ENCODE measurements at regions not wholly inside any gene's neighbourhood (a gene's known extent, or its start where the extent isn't known, plus 50 kb on each side); places are given as distances from the start of the nearest gene placed in this dataset.

DNA sequence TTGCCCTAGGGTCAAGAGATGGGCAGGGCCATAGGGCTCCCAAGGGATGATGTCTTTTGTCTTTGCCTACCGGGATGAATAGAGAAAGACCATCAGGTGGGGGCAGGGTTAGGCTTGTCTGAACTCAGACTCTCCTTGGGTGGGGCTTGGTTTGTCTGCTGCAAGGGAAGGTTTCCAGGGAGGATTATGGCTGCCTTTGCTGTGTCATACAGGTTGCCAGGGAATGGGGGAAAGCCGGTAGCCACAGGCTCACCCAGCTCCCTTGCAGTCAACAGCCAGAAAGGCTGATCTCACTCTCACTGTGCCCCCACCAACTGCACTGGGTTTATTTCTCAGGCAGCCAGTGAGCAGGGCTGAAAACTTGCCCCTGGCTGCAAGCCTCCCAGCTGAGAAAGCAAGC is 253.2 kb downstream of the POLR1F start:
- peaks cover 4 to 19% of the 10 kb centered on the region in 2 donors for H3K9me3 ChIP-seq (ENCODE audit: control insufficient read depth in 2 of 2, insufficient read depth in 1 of 2, low read depth in 1 of 2, low read length in 1 of 2)
- H3K27ac ChIP-seq (ENCODE audit: low read depth in 1 of 3, low read length in 2 of 3), result no peak overlapping the region
- 32 to 36% (median 36%) methylated on average over 2 of the region's 2 CpGs for WGBS, 3 donors
- H3K4me3 ChIP-seq (ENCODE audit: low read depth in 1 of 3, low read length in 3 of 3), result no peak overlapping the region
- no peaks in the 10 kb centered on the region for H3K27me3 ChIP-seq (ENCODE audit: control insufficient read depth in 3 of 3, insufficient read depth in 3 of 3, low read length in 3 of 3)
- no peaks in the 10 kb centered on the region for H3K36me3 ChIP-seq (ENCODE audit: control insufficient read depth in 3 of 3, insufficient read depth in 2 of 3, low read depth in 1 of 3, low read length in 3 of 3)
- no peak for FAIRE-seq
- no peak for DNase-seq
- no peaks in the 10 kb centered on the region for H3K4me1 ChIP-seq (ENCODE audit: control insufficient read depth in 3 of 3, insufficient read depth in 2 of 3, low read depth in 1 of 3, low read length in 2 of 3)

DNA sequence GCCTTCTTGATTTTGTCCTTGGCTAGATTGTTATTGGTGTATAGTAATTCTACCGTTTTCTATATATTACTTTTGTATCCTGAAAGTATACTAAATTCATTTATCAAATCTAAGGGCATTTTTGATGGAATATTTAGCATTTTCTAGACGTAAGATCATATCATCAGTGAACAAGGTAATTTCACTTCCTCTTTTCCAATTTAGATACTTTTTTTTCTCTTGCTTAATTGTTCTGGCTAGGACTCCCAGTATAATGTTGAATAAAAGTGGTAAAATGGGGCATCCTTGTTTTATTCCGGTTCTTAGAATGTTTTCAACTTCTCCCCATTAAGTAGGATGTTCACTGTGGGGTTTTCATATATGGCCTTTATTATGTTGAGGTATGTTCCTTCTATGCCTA is 260.7 kb downstream of the POLR1F start:
- Histone ChIP-seq H3K9me3 (ENCODE audit: control insufficient read depth in 2 of 2, insufficient read depth in 1 of 2, low read depth in 1 of 2, low read length in 1 of 2) (no peaks in the 10 kb centered on the region), H3K4me1 (ENCODE audit: control insufficient read depth in 3 of 3, insufficient read depth in 2 of 3, low read depth in 1 of 3, low read length in 2 of 3) (no peaks in the 10 kb centered on the region), H3K4me3 (ENCODE audit: low read depth in 1 of 3, low read length in 3 of 3) (no peak overlapping the region), H3K27ac (ENCODE audit: low read depth in 1 of 3, low read length in 2 of 3) (no peak overlapping the region), H3K27me3 (ENCODE audit: control insufficient read depth in 3 of 3, insufficient read depth in 3 of 3, low read length in 3 of 3) (no peaks in the 10 kb centered on the region), H3K36me3 (ENCODE audit: control insufficient read depth in 3 of 3, insufficient read depth in 2 of 3, low read depth in 1 of 3, low read length in 3 of 3) (no peaks in the 10 kb centered on the region)
- no peak for FAIRE-seq
- DNase-seq, result no peak
- 65 to 78% (median 74%) methylated on average over 3 of the region's 3 CpGs for WGBS, 3 donors

DNA sequence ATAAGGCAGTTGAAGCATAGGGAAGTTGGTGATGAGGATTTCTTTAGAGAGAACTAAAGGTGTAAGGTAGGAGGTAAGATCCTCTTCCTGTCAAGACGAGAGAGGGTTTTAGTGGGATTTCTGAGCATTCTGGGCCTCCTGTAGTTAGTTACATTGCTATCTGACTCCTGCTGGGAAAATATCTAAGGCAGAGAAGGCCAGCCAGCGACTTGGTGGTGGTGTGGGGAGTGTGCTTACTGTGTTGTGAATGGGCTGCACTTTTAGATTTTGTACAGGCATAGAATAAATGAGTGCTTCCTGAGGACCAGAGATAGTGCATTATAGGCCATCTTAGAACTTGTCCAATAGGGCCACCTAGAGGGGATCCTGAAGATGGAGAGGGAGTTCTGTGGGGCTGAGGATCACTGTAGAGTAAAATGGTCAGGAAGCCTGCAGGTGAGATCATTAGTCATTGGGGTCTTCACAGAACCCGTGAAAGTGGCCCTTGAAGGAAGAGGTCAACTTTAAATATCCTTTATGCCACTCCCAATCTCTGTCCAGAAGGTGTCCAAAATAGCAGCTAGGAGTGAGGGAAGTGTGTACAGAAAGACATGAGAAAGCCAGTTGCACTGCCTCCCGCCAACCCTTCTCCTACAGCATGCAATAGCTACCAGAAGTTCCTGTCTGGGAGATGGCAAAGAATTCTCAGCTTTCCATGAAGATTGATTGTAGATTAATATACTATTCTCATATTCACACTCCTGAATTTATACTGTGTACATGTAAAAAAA is 266.6 kb downstream of the POLR1F start:
- no peak for DNase-seq
- Histone ChIP-seq H3K4me3 (ENCODE audit: low read depth in 1 of 3, low read length in 3 of 3) (no peak overlapping the region), H3K9me3 (ENCODE audit: control insufficient read depth in 2 of 2, insufficient read depth in 1 of 2, low read depth in 1 of 2, low read length in 1 of 2) (no peaks in the 10 kb centered on the region), H3K36me3 (ENCODE audit: control insufficient read depth in 3 of 3, insufficient read depth in 2 of 3, low read depth in 1 of 3, low read length in 3 of 3) (no peaks in the 10 kb centered on the region), H3K27me3 (ENCODE audit: control insufficient read depth in 3 of 3, insufficient read depth in 3 of 3, low read length in 3 of 3) (no peaks in the 10 kb centered on the region), H3K4me1 (ENCODE audit: control insufficient read depth in 3 of 3, insufficient read depth in 2 of 3, low read depth in 1 of 3, low read length in 2 of 3) (no peaks in the 10 kb centered on the region), H3K27ac (ENCODE audit: low read depth in 1 of 3, low read length in 2 of 3) (no peak overlapping the region)
- FAIRE-seq, result no peak
- WGBS, 3 donors, result 50 to 58% (median 55%) methylated on average over 4 of the region's 4 CpGs

DNA sequence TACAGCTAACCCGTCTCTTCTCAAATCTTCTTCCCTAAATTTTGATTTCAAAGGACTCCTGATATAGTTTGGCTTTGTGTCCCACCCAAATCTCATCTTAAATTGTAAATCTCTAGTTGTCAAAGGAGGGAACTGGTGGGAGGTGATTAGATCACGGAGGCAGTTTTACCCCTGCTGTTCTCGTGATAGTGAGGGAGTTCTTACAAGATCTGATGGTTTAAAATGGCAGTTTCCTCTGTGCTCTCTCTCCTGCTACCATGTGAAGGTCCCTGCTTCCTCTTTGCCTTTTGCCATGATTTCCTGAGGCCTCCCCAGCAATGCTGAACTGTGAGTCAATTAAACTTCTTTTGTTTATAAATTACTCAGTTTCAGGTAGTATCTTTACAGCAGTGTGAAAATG is 269.3 kb downstream of the POLR1F start:
- no peak for DNase-seq
- Histone ChIP-seq H3K27me3 (ENCODE audit: control insufficient read depth in 3 of 3, insufficient read depth in 3 of 3, low read length in 3 of 3) (no peaks in the 10 kb centered on the region), H3K9me3 (ENCODE audit: control insufficient read depth in 2 of 2, insufficient read depth in 1 of 2, low read depth in 1 of 2, low read length in 1 of 2) (no peaks in the 10 kb centered on the region), H3K4me1 (ENCODE audit: control insufficient read depth in 3 of 3, insufficient read depth in 2 of 3, low read depth in 1 of 3, low read length in 2 of 3) (no peaks in the 10 kb centered on the region), H3K4me3 (ENCODE audit: low read depth in 1 of 3, low read length in 3 of 3) (no peak overlapping the region), H3K27ac (ENCODE audit: low read depth in 1 of 3, low read length in 2 of 3) (no peak overlapping the region), H3K36me3 (ENCODE audit: control insufficient read depth in 3 of 3, insufficient read depth in 2 of 3, low read depth in 1 of 3, low read length in 3 of 3) (no peaks in the 10 kb centered on the region)
- FAIRE-seq, result no peak
- WGBS, 3 donors, result 50 to 62% (median 54%) methylated on average over 3 of the region's 3 CpGs

DNA sequence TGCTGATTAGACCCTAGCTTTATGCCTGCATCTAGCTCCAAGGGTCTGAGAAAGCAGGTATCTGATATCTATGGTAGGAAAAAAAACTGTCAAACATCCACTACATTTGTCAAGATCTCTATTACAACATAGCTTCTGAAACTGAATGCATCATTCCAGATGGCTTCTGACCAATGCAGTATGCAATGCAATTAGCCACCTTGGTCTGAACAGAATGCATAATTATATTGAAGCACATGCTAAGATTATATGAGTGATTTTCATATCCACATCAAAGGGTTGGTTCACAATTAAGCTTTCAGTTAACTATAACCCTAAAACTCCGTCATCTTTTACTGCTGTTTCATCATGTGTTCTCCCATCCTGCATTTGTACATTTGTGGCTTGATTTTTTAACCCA is 271.4 kb downstream of the POLR1F start:
- no peaks in the 10 kb centered on the region for H3K9me3 ChIP-seq (ENCODE audit: control insufficient read depth in 2 of 2, insufficient read depth in 1 of 2, low read depth in 1 of 2, low read length in 1 of 2)
- H3K4me1 ChIP-seq (ENCODE audit: control insufficient read depth in 3 of 3, insufficient read depth in 2 of 3, low read depth in 1 of 3, low read length in 2 of 3), result no peaks in the 10 kb centered on the region
- no peak overlapping the region for H3K4me3 ChIP-seq (ENCODE audit: low read depth in 1 of 3, low read length in 3 of 3)
- WGBS, 3 donors, result 74 to 88% (median 80%) methylated on average over 1 of the region's 1 CpG
- no peaks in the 10 kb centered on the region for H3K27me3 ChIP-seq (ENCODE audit: control insufficient read depth in 3 of 3, insufficient read depth in 3 of 3, low read length in 3 of 3)
- H3K36me3 ChIP-seq (ENCODE audit: control insufficient read depth in 3 of 3, insufficient read depth in 2 of 3, low read depth in 1 of 3, low read length in 3 of 3), result no peaks in the 10 kb centered on the region
- no peak overlapping the region for H3K27ac ChIP-seq (ENCODE audit: low read depth in 1 of 3, low read length in 2 of 3)
- FAIRE-seq, result no peak
- DNase-seq, result no peak

DNA sequence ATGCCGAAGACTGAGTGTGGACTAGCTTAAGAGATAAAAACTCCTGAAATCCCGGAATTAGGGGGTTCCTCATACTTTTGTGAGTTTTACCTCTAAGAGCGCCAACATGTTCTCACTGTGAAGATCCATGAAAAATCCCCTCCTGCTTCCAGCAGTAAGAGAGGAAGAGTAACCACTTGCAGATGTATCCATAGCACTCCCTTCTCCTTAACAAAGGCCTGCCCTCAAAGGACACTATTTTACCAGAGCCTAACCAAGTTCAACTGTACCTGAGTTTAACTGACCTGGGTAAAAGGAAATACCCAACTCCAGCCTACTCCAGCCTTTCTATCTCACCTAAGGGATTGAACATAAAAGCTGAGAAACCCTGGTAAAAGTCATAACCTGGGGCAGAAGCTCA is 280.9 kb downstream of the POLR1F start:
- Histone ChIP-seq H3K4me1 (ENCODE audit: control insufficient read depth in 3 of 3, insufficient read depth in 2 of 3, low read depth in 1 of 3, low read length in 2 of 3) (no peaks in the 10 kb centered on the region), H3K36me3 (ENCODE audit: control insufficient read depth in 3 of 3, insufficient read depth in 2 of 3, low read depth in 1 of 3, low read length in 3 of 3) (no peaks in the 10 kb centered on the region), H3K9me3 (ENCODE audit: control insufficient read depth in 2 of 2, insufficient read depth in 1 of 2, low read depth in 1 of 2, low read length in 1 of 2) (no peaks in the 10 kb centered on the region), H3K27me3 (ENCODE audit: control insufficient read depth in 3 of 3, insufficient read depth in 3 of 3, low read length in 3 of 3) (no peaks in the 10 kb centered on the region), H3K27ac (ENCODE audit: low read depth in 1 of 3, low read length in 2 of 3) (no peak overlapping the region), H3K4me3 (ENCODE audit: low read depth in 1 of 3, low read length in 3 of 3) (no peak overlapping the region)
- DNase-seq, result no peak
- no peak for FAIRE-seq
- 71 to 82% (median 74%) methylated on average over 3 of the region's 3 CpGs for WGBS, 3 donors

DNA sequence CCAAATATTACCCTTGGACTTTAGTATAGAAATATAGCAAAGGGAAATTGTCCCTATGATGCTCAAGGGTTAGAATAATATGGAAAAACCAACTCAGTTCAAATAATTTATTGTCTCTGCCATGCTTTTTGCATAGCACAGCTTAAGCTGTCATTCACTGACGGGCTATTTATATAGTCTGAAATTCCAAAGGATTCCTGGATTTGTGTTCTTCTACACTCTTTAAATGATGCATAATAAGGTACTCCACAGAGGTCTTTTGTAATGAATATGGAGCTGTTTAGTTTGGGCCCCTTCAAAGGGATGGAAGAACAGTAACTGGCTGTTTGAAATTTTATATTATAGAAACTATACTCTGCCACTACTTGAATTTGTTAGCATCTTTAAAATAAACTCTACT is 276.6 kb upstream of the FERD3L start:
- Histone ChIP-seq H3K27ac (ENCODE audit: low read depth in 1 of 3, low read length in 2 of 3) (no peak overlapping the region), H3K4me3 (ENCODE audit: low read depth in 1 of 3, low read length in 3 of 3) (no peak overlapping the region), H3K4me1 (ENCODE audit: control insufficient read depth in 3 of 3, insufficient read depth in 2 of 3, low read depth in 1 of 3, low read length in 2 of 3) (no peaks in the 10 kb centered on the region), H3K36me3 (ENCODE audit: control insufficient read depth in 3 of 3, insufficient read depth in 2 of 3, low read depth in 1 of 3, low read length in 3 of 3) (no peaks in the 10 kb centered on the region), H3K27me3 (ENCODE audit: control insufficient read depth in 3 of 3, insufficient read depth in 3 of 3, low read length in 3 of 3) (no peaks in the 10 kb centered on the region), H3K9me3 (ENCODE audit: control insufficient read depth in 2 of 2, insufficient read depth in 1 of 2, low read depth in 1 of 2, low read length in 1 of 2) (no peaks in the 10 kb centered on the region)
- DNase-seq (no peak), FAIRE-seq (no peak)
- 68 to 89% (median 83%) methylated on average over 1 of the region's 1 CpG for WGBS, 3 donors

DNA sequence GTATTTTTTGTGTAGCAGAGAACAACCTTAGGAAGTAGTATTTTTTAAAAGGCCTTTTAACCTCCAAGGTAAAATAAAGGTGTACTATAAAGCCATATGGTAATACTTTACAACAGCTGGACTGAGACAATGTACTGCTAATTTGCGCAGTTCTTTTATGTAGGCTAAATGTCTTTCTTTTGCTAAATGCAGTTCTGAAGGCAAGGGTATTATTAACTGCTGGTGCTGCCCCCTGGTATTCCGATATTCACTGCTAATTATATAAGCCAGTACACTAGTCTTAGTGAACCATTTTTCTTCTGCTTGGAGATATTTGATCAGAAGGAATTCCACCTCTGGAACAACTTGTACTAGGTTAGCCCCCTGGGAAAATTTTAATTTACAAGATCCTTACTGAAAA is 272.0 kb upstream of the FERD3L start:
- Histone ChIP-seq H3K36me3 (ENCODE audit: control insufficient read depth in 3 of 3, insufficient read depth in 2 of 3, low read depth in 1 of 3, low read length in 3 of 3) (no peaks in the 10 kb centered on the region), H3K4me3 (ENCODE audit: low read depth in 1 of 3, low read length in 3 of 3) (no peak overlapping the region), H3K4me1 (ENCODE audit: control insufficient read depth in 3 of 3, insufficient read depth in 2 of 3, low read depth in 1 of 3, low read length in 2 of 3) (no peaks in the 10 kb centered on the region), H3K27ac (ENCODE audit: low read depth in 1 of 3, low read length in 2 of 3) (no peak overlapping the region), H3K27me3 (ENCODE audit: control insufficient read depth in 3 of 3, insufficient read depth in 3 of 3, low read length in 3 of 3) (no peaks in the 10 kb centered on the region), H3K9me3 (ENCODE audit: control insufficient read depth in 2 of 2, insufficient read depth in 1 of 2, low read depth in 1 of 2, low read length in 1 of 2) (no peaks in the 10 kb centered on the region)
- WGBS, 3 donors, result 89 to 97% (median 90%) methylated on average over 2 of the region's 2 CpGs
- FAIRE-seq, result no peak
- no peak for DNase-seq

DNA sequence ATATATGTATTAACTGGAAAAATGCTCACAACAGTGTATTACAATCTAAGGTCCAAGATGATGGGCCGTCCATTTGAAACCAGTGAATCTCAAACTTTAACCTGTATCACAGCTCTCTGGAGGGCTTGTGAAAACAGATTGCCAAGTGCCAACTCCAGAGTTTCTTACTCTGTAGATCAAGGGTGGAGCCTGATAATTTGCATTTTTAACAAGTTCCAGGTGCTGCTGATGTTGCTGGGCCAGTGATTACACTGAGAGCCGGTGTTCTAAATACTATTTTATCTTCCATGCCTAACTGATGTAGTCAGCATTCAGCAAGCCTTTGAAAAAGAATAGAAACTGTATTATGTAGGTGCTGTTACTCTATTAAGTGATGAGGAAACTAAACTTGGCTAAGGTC is 269.9 kb upstream of the FERD3L start:
- FAIRE-seq (no peak), DNase-seq (no peak)
- no peaks in the 10 kb centered on the region for H3K36me3 ChIP-seq (ENCODE audit: control insufficient read depth in 3 of 3, insufficient read depth in 2 of 3, low read depth in 1 of 3, low read length in 3 of 3)
- no peak overlapping the region for H3K27ac ChIP-seq (ENCODE audit: low read depth in 1 of 3, low read length in 2 of 3)
- 72 to 84% (median 73%) methylated on average over 2 of the region's 2 CpGs for WGBS, 3 donors
- H3K9me3 ChIP-seq (ENCODE audit: control insufficient read depth in 2 of 2, insufficient read depth in 1 of 2, low read depth in 1 of 2, low read length in 1 of 2), result no peaks in the 10 kb centered on the region
- H3K4me3 ChIP-seq (ENCODE audit: low read depth in 1 of 3, low read length in 3 of 3), result no peak overlapping the region
- H3K27me3 ChIP-seq (ENCODE audit: control insufficient read depth in 3 of 3, insufficient read depth in 3 of 3, low read length in 3 of 3), result no peaks in the 10 kb centered on the region
- no peaks in the 10 kb centered on the region for H3K4me1 ChIP-seq (ENCODE audit: control insufficient read depth in 3 of 3, insufficient read depth in 2 of 3, low read depth in 1 of 3, low read length in 2 of 3)
